T-helper 1 cell treated with Interleukin-12 subunit alpha and Interleukin-12 subunit beta and Interleukin-4 antibody, amounts not matched to agents 30 μg/mL and 1 μg/mL, for 36 hours (primary cell): ENCODE measurements at regions not wholly inside any gene's neighbourhood (a gene's known extent, or its start where the extent isn't known, plus 50 kb on each side); places are given as distances from the start of the nearest gene placed in this dataset.

ENCODE experiments used
- H3K27ac Mint-ChIP-seq: one replicate; pipeline ENCODE4 v1.8.0; 2021; ENCODE audit warnings: mild to moderate bottlenecking, mixed read lengths
- H3K27me3 Mint-ChIP-seq: one replicate; pipeline ENCODE4 v1.8.0; 2021; ENCODE audit warnings: low read depth, mixed read lengths
- H3K36me3 Mint-ChIP-seq: one replicate; pipeline ENCODE4 v1.8.0; 2021; ENCODE audit warnings: low read depth, mixed read lengths
- H3K4me1 Mint-ChIP-seq: one replicate; pipeline ENCODE4 v1.8.0; 2021; ENCODE audit warnings: low read depth, mixed read lengths
- H3K4me3 Mint-ChIP-seq: one replicate; pipeline ENCODE4 v1.8.0; 2021; ENCODE audit warnings: mild to moderate bottlenecking, moderate library complexity, mixed read lengths
- H3K9me3 Mint-ChIP-seq: one replicate; pipeline ENCODE4 v1.8.0; 2021; ENCODE audit warnings: mixed read lengths

DNA sequence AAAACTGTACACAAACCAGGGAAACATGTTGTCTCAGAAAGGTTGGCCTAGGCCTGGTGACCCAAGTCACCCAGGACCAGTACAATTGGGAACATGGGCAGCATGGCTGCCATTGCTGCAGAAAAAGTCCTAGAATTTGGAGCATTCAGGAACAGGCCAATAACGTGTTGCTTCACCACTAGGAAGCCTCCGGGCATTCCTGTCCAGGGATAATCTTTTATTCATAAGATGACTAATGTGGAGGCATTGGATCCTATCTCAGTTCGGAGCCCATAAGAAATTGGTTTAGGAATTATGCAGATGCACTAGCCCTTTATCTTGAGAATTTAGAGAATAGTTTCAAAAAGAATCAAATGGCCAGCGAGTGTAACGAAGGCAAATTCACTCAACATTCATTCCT lies 242.8 kb upstream of the NDST4 start:
- Mint-ChIP-seq H3K4me1 (no peaks in the 10 kb centered on the region), H3K4me3 (no peak overlapping the region), H3K27me3 (no peaks in the 10 kb centered on the region), H3K36me3 (no peaks in the 10 kb centered on the region), H3K27ac (no peak overlapping the region), H3K9me3 (peaks cover 28% of the 10 kb centered on the region)

DNA sequence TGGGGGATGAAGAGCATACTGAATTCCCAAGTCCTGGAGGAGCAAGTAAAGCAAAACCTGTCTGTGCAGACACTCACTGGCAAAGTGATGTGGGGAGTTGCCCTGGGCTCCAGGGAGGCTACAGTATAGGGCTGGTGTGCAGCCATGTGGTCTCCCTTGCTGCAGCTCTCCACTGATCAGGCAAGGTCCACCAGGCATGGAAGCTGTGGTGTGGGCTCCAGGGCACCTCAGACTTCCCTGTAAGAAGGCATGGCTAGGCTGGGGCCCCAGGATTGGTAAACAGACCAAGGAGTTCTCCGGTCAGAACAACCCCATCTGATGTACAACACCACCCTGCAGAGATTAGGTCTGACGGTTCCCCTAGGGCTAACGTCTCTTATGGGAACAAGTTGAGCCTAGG lies 241.9 kb upstream of the NDST4 start:
- no peaks in the 10 kb centered on the region for H3K27me3 Mint-ChIP-seq
- no peaks in the 10 kb centered on the region for H3K36me3 Mint-ChIP-seq
- no peak overlapping the region for H3K27ac Mint-ChIP-seq
- H3K9me3 Mint-ChIP-seq, result peaks cover 28% of the 10 kb centered on the region
- no peaks in the 10 kb centered on the region for H3K4me1 Mint-ChIP-seq
- H3K4me3 Mint-ChIP-seq, result no peak overlapping the region

DNA sequence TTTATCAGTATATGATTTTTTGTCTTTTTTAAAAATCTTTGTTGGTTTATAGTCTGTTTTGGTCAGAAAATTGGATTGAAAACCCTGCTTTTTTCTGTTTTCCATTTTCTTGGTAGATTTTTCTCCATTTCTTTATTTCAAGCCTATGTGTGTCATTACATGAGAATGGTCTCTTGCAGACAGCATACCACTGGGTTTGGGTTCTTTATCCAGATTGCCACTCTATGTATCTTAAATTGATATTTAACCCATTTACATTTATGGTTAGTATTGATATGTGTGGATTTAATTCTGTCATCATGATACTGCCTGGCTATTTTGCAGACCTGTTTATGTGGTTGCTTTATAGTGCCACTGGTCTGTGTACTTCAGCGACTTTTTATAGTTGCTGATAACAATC lies 239.9 kb upstream of the NDST4 start:
- Mint-ChIP-seq H3K4me1 (no peaks in the 10 kb centered on the region), H3K9me3 (peaks cover 28% of the 10 kb centered on the region), H3K27me3 (no peaks in the 10 kb centered on the region), H3K36me3 (no peaks in the 10 kb centered on the region), H3K27ac (no peak overlapping the region), H3K4me3 (no peak overlapping the region)

DNA sequence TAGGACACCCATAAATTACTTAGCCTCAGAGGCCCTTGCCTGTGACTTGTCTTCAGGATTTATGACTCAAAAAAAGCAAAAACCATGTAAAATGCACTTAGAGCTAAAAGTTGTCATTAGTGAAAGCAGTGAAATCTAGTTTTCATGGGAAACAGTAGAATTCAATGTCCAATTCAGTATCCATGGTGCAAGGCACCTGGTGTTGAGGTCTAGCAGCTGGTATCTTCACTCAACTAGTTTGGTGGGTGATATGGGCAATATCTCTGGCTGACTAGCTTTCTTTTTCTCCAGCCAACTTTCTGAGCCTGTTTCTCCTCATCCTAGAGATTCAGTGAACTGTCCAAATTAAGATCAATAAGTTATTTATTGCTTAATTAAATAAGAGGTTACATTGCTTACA lies 229.8 kb upstream of the NDST4 start:
- no peaks in the 10 kb centered on the region for H3K36me3 Mint-ChIP-seq
- no peak overlapping the region for H3K4me3 Mint-ChIP-seq
- no peaks in the 10 kb centered on the region for H3K4me1 Mint-ChIP-seq
- no peak overlapping the region for H3K27ac Mint-ChIP-seq
- no peaks in the 10 kb centered on the region for H3K27me3 Mint-ChIP-seq
- H3K9me3 Mint-ChIP-seq, result no peaks in the 10 kb centered on the region

DNA sequence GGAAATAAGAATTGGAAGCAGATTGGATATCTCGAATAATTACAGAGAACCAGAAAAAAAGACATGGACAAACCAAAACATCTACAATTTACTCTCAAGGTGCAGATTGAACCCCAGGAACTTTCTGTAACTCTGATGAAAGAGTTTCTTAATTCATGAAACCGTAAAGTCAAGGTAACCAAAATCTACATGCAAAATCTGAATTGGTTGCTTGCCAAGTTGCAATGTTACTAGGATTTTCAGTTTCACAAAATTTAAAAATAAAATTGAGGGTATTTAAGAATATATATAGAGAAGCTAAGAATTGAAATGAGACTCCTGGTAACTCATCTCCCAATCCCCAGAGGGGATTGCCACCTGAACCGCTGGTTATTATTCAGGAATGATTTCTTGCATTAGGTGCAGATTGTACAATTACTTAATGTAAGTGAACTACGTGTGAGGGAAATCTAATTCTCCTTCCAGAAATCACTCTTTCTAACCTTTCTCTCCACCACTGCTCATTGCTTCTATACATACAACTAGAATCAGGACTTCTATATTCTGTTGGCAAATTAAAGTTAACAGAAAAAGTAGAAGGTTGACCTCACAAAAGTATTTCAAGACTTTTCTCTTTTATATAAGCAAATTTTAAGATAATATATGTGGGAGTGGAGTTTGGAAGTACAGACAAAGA lies 221.5 kb upstream of the NDST4 start:
- Mint-ChIP-seq H3K27me3 (no peaks in the 10 kb centered on the region), H3K9me3 (no peaks in the 10 kb centered on the region), H3K4me1 (no peaks in the 10 kb centered on the region), H3K27ac (no peak overlapping the region), H3K4me3 (no peak overlapping the region), H3K36me3 (no peaks in the 10 kb centered on the region)

DNA sequence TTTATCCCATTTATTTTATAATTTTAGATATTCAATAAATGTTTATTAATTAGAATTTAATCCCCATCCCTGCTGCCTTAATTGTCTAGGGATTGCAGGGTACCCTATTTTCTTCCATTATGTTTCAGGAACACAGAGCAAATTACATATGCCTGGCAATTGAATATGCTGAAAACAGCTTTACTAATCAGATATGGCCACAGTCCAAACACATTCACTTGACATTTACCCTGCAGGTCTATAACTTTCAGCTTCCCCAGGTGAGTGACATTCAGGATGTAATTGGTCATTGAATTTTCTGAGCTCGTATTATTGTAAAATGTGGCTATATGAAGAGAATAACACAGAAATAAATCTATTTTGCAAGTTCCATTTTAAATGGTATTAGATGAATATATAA lies 218.7 kb upstream of the NDST4 start:
- Mint-ChIP-seq H3K9me3 (no peaks in the 10 kb centered on the region), H3K4me1 (no peaks in the 10 kb centered on the region), H3K27ac (no peak overlapping the region), H3K4me3 (no peak overlapping the region), H3K27me3 (no peaks in the 10 kb centered on the region), H3K36me3 (no peaks in the 10 kb centered on the region)

DNA sequence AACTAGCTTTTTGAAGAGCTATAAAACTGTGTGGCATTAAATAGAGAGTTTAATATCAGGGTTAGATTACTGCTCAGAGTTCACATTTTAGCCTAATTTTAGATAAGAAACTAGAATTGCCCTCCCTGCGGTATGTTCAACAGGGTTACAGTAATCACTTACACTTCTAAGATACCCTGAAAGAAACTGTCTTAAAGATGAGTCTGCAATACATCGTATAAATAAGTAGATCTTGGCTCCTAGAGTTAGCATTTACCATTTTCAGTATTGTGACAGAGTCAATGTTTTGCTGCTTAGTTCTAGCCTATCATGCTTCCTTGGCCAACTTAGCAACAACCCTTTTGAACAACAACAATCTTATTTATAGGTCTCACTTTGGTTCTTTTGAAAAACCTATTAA lies 217.8 kb upstream of the NDST4 start:
- Mint-ChIP-seq H3K4me3 (no peak overlapping the region), H3K9me3 (no peaks in the 10 kb centered on the region), H3K36me3 (no peaks in the 10 kb centered on the region), H3K27me3 (no peaks in the 10 kb centered on the region), H3K27ac (no peak overlapping the region), H3K4me1 (no peaks in the 10 kb centered on the region)

DNA sequence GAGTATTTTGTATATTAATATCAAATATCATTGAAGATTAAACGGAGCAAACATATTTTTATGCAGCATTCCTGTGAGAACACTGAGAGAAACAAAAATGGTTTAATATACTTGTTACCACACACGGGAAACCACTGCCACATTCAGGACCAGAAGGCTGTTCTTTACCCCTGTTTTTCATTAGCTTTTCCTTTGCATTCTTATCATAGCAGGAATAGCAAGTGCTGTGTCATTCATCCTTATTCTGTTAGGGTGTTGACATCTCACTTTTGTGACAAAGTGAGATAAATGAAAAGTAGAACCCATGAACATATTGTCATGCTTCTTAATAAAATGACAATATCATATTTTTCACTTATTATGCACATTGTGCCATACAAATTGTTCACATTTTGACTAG lies 212.4 kb upstream of the NDST4 start:
- Mint-ChIP-seq H3K27ac (no peak overlapping the region), H3K9me3 (no peaks in the 10 kb centered on the region), H3K27me3 (no peaks in the 10 kb centered on the region), H3K4me3 (no peak overlapping the region), H3K36me3 (no peaks in the 10 kb centered on the region), H3K4me1 (no peaks in the 10 kb centered on the region)

DNA sequence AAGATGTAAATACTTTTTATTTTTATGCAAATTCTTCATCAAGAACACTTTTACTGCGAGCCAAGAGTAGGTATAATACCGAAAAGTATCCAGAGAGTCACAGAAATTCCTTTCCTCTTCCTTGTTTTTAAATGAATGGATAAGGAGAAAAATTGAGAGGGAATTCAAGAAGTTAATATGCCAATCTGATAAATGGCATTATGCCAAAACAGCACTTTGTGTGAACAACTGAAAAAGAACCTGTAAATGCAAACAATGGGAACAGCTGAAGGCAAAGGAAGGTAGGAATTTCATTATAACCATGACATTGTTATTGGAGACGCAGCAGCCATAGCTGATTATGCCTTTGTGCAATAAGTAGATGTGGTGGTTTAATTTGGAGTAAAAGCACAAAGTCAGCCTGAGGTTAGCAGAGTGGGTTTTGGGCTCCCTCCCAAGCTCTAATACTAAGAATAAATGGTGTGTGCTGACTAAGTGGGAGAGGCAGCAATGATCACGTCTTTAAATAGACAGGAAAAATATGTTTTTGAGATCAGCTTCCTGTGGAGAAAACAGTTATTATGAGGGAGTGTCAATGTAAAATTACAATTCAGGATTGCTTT lies 209.8 kb upstream of the NDST4 start:
- H3K27me3 Mint-ChIP-seq, result no peaks in the 10 kb centered on the region
- no peaks in the 10 kb centered on the region for H3K4me1 Mint-ChIP-seq
- no peaks in the 10 kb centered on the region for H3K36me3 Mint-ChIP-seq
- no peak overlapping the region for H3K4me3 Mint-ChIP-seq
- no peaks in the 10 kb centered on the region for H3K9me3 Mint-ChIP-seq
- H3K27ac Mint-ChIP-seq, result no peak overlapping the region

DNA sequence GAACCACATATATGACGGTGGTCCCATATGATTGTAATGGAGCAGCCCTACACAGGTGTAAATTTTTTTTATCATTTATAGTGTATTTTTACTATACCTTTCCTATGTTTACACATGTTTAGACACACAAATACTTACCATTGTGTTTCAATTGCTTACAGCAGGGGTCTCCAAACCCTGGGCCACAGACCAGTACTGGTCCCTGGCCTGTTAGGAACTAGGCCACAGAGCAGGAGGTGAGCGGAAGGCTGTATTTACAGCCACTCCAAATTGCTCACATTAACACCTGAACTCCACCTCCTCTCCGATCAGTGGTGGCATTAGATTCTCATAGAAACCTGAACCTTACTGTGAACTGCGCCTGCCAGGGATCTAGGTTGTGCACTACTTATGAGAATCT lies 201.8 kb upstream of the NDST4 start:
- H3K4me3 Mint-ChIP-seq, result no peak overlapping the region
- no peaks in the 10 kb centered on the region for H3K36me3 Mint-ChIP-seq
- no peaks in the 10 kb centered on the region for H3K9me3 Mint-ChIP-seq
- H3K4me1 Mint-ChIP-seq, result no peaks in the 10 kb centered on the region
- no peaks in the 10 kb centered on the region for H3K27me3 Mint-ChIP-seq
- H3K27ac Mint-ChIP-seq, result no peak overlapping the region

DNA sequence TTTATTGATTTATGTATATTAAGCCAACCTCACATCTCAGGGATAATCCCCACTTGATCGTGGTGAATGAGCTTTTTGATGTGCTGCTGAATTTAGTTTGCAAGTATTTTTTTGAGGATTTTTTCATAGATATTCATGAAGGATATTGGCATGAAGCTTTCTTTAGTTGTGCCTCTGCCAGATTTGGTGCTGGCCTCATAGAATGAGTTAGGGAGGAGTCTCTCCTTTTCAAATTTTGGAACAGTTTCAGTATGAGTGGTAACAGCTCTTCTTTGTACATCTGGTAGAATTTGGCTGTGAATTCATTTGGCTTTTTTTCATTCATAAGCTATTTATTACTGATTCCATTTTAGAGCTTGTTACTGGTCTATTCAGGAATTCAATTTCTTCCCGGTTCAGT lies 197.2 kb upstream of the NDST4 start:
- Mint-ChIP-seq H3K27ac (no peak overlapping the region), H3K4me1 (no peaks in the 10 kb centered on the region), H3K9me3 (no peaks in the 10 kb centered on the region), H3K4me3 (no peak overlapping the region), H3K27me3 (no peaks in the 10 kb centered on the region), H3K36me3 (no peaks in the 10 kb centered on the region)

DNA sequence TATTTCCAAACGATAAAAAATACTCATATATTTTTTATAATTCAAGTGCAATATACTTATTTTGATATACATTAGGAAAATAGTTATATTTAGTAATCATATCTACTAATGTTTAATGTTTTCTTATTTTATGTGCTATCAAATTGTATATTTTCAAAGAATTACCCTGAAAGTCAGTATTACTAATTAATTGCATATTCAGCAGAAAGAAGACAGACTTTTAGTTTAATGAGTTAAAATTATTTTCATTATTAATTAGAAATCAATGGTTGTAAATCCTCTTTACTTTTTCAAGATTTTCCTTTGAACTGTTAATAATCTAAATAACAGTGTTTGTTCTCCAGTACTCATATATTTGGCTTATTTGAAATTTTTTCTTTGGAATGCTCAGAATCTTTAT lies 181.3 kb upstream of the NDST4 start:
- H3K27ac Mint-ChIP-seq, result no peak overlapping the region
- H3K4me3 Mint-ChIP-seq, result no peak overlapping the region
- H3K4me1 Mint-ChIP-seq, result no peaks in the 10 kb centered on the region
- no peaks in the 10 kb centered on the region for H3K27me3 Mint-ChIP-seq
- H3K9me3 Mint-ChIP-seq, result no peaks in the 10 kb centered on the region
- H3K36me3 Mint-ChIP-seq, result no peaks in the 10 kb centered on the region

DNA sequence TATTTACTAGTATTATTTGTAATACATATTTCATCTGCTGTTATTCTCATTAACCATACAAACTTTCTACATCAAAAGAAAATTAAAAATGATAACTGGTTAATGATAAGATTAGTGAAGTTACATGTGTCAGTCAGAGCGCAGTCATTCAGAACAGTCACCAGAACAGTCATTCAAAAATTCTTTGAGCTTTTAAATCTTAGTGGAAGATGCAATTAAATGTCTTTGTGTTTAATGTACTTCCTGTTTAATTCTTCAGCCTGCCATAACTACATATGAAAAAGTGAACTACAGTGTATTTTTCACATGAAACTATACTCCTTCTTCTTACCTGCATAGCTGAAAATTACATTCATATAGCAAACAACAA lies 179.7 kb upstream of the NDST4 start:
- H3K4me1 Mint-ChIP-seq, result no peaks in the 10 kb centered on the region
- H3K27ac Mint-ChIP-seq, result no peak overlapping the region
- no peaks in the 10 kb centered on the region for H3K36me3 Mint-ChIP-seq
- H3K27me3 Mint-ChIP-seq, result no peaks in the 10 kb centered on the region
- H3K4me3 Mint-ChIP-seq, result no peak overlapping the region
- H3K9me3 Mint-ChIP-seq, result no peaks in the 10 kb centered on the region

DNA sequence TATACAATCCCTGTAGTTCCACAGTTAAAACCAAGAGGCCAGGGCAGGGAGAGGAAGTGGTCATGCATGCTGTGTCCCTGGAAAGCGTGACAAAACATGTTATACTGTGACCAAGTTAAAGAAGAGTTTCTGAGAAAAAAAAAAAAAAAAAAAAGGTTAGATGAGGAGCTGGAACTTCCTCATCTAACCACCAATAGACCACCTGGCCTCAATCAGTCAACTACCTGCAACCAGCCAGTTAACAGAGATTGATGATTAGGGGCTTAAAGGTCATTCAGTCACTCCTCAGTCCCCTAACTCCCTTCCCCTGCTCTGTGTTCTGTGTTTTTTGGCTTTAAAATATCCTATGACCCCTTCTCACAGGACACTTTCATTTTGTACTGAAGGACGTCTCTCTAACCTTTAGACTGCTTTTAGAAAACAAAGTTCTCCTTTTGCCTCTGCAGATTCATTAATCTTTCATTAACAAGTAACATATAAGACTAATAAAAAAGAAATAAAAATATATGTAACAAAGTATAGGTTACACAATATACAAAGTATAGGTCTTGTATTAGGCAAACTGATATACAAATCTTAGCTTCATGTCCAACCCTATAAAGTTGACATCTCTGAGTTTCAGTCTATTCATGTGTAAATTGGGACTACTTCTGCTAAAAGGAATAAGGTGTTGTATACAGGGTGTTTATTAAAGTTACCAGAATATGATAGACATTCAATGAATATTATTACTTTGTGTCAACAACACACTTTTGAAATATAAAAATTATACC lies 179.1 kb upstream of the NDST4 start:
- H3K36me3 Mint-ChIP-seq, result no peaks in the 10 kb centered on the region
- H3K27ac Mint-ChIP-seq, result no peak overlapping the region
- H3K27me3 Mint-ChIP-seq, result no peaks in the 10 kb centered on the region
- no peak overlapping the region for H3K4me3 Mint-ChIP-seq
- H3K4me1 Mint-ChIP-seq, result no peaks in the 10 kb centered on the region
- H3K9me3 Mint-ChIP-seq, result no peaks in the 10 kb centered on the region

DNA sequence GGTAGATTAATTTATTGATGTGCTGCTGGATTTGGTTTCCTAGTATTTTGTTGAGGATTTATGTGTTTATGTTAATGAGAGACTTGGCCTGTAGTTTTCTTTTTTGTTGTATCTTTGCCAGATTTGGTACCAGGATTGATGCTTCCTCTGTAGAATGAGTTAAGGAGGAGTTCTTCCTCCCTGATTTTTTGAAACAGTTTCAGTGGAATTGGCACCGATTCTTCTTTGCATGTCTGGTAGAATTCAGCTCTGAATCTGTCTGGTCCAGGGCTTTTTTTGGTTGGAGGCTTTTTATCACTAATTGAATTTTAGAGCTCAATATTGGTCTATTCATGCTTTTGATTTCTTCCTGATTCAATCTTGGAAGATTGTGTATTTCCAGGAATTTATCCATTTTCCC lies 174.0 kb upstream of the NDST4 start:
- H3K27ac Mint-ChIP-seq, result no peak overlapping the region
- H3K36me3 Mint-ChIP-seq, result no peaks in the 10 kb centered on the region
- H3K4me1 Mint-ChIP-seq, result no peaks in the 10 kb centered on the region
- H3K9me3 Mint-ChIP-seq, result no peaks in the 10 kb centered on the region
- no peaks in the 10 kb centered on the region for H3K27me3 Mint-ChIP-seq
- H3K4me3 Mint-ChIP-seq, result no peak overlapping the region
